ENCODE measurements at regions not wholly inside any gene's neighbourhood (a gene's known extent, or its start where the extent isn't known, plus 50 kb on each side); places are given as distances from the start of the nearest gene placed in this dataset.

DNA sequence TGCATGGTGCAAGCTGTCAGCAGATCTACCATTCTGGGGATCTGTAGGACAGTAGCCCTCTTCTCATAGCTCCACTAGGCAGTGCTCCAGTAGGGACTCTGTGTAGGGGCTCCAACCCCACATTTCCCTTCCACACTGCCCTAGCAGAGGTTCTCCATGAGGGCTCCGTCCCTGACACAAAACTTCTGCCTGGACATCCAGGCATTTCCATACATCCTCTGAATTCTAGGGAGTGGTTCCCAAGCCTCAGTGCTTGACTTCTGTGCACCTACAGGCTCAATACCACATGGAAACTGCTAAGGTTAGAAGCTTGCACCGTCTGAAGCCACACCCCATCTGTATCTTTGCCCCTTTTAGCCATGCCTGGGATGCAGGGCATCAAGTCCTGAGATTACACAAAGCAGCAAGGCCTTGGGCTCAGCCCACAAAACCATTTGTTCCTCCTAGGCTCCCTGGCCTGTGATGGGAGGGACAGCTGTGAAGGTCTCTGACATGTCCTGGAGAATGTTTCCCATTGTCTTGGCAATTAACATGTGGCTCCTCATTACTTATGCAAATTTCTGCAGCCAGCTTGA is 117.0 kb upstream of the NFIA start:
- no peaks in the 10 kb centered on the region for H3K36me3 ChIP-seq (ENCODE audit: control insufficient read depth in 2 of 2, extremely low read depth in 1 of 2, insufficient read depth in 2 of 2, low read length in 2 of 2)
- H3K4me2 ChIP-seq (ENCODE audit: control insufficient read depth, extremely low read depth, insufficient read depth, low read depth, low read length): no peak overlapping the region
- no peaks in the 10 kb centered on the region for H4K20me1 ChIP-seq (ENCODE audit: control insufficient read depth, extremely low read depth, insufficient read depth, low read length)
- peaks cover 8% of the 10 kb centered on the region for H3K4me1 ChIP-seq (ENCODE audit: control insufficient read depth, extremely low read depth, insufficient read depth, low read length)
- FAIRE-seq: no peak
- no peaks in the 10 kb centered on the region for H3K9me1 ChIP-seq (ENCODE audit: control insufficient read depth, extremely low read depth, insufficient read depth, low read length)
- no peak overlapping the region for H2AFZ ChIP-seq (ENCODE audit: control insufficient read depth, low read length)
- no peak for TF ChIP-seq EZH2 (IDR thresholded peaks at IDR 0.05; ENCODE audit: low read length)
- TF ChIP-seq, protein P1, sequence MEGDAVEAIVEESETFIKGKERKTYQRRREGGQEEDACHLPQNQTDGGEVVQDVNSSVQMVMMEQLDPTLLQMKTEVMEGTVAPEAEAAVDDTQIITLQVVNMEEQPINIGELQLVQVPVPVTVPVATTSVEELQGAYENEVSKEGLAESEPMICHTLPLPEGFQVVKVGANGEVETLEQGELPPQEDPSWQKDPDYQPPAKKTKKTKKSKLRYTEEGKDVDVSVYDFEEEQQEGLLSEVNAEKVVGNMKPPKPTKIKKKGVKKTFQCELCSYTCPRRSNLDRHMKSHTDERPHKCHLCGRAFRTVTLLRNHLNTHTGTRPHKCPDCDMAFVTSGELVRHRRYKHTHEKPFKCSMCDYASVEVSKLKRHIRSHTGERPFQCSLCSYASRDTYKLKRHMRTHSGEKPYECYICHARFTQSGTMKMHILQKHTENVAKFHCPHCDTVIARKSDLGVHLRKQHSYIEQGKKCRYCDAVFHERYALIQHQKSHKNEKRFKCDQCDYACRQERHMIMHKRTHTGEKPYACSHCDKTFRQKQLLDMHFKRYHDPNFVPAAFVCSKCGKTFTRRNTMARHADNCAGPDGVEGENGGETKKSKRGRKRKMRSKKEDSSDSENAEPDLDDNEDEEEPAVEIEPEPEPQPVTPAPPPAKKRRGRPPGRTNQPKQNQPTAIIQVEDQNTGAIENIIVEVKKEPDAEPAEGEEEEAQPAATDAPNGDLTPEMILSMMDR (optimal IDR thresholded peaks at IDR 0.05 in 1 of 3, IDR thresholded peaks at IDR 0.05 in 1 of 3, conservative IDR thresholded peaks at IDR 0.05 in 1 of 3; ENCODE audit: extremely low read depth in 1 of 3, insufficient read depth in 2 of 3, low read length in 3 of 3): no peak
- no peaks in the 10 kb centered on the region for H3K79me2 ChIP-seq (ENCODE audit: control insufficient read depth, insufficient read depth, low read length)
- H3K9me3 ChIP-seq (ENCODE audit: control insufficient read depth, low read depth, low read length): peaks cover 5% of the 10 kb centered on the region
- H3K27me3 ChIP-seq (ENCODE audit: control insufficient read depth, extremely low read depth, insufficient read depth, low read length): no peaks in the 10 kb centered on the region
- H3K27ac ChIP-seq (ENCODE audit: control insufficient read depth, insufficient read depth, low read length): no peak overlapping the region
- no peak for DNase-seq (ENCODE audit: low read depth, low spot score)
- H3K4me3 ChIP-seq (ENCODE audit: control insufficient read depth in 2 of 3, extremely low read depth in 1 of 3, insufficient read depth in 2 of 3, low read depth in 1 of 3, low read length in 3 of 3): no peak overlapping the region
- dilution Hi-C loops (cut with MboI; ENCODE audit: extremely low pct_ligation_motif_present, low sequenced_read_pairs): no loop called here
- H3K9ac ChIP-seq (ENCODE audit: control insufficient read depth, extremely low read depth, insufficient read depth, low read length): no peak overlapping the region

DNA sequence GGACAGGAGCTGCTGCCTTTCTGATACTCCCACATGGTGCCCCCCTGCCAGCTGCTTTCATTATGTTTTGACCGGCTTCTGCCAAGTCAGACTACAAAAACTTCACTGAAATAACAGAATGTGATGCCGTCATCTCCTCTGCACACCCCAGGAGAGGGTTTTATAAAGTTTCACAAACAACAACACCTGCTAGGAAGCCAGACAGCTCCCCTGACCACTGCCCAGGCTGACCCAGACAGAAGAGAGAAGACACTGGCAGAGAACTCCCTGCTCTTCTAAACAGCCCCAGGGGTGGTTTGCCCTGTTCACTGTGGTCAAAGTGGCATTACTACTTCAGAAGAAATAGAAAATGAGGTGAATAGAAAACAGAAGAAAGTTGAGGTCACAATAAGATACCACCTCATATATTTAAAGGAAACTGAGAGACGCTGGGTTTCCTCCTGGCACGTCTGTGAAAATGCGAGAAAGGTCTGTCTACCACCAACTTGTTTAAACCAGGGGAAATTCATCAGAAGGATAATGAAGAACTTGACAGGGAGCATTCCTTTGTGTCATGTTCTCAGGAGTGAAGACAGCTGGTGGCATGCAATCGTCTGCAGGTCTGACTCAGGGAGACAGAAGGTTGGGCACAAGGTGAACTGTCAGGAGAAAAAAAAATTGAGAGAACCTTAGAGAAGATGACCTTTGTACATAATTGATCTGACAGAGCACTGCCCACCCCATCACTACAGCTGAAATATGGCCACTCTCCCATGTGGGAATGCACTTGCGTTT is 119.0 kb upstream of the NFIA start:
- TF ChIP-seq, protein P1 (optimal IDR thresholded peaks at IDR 0.05 in 1 of 3, IDR thresholded peaks at IDR 0.05 in 1 of 3, conservative IDR thresholded peaks at IDR 0.05 in 1 of 3; ENCODE audit: extremely low read depth in 1 of 3, insufficient read depth in 2 of 3, low read length in 3 of 3): no peak
- no peak for TF ChIP-seq EZH2 (IDR thresholded peaks at IDR 0.05; ENCODE audit: low read length)
- no peak for FAIRE-seq
- H3K36me3 ChIP-seq (ENCODE audit: control insufficient read depth in 2 of 2, extremely low read depth in 1 of 2, insufficient read depth in 2 of 2, low read length in 2 of 2): no peaks in the 10 kb centered on the region
- DNase-seq (ENCODE audit: low read depth, low spot score): no peak
- no peaks in the 10 kb centered on the region for H3K27me3 ChIP-seq (ENCODE audit: control insufficient read depth, extremely low read depth, insufficient read depth, low read length)
- H4K20me1 ChIP-seq (ENCODE audit: control insufficient read depth, extremely low read depth, insufficient read depth, low read length): no peaks in the 10 kb centered on the region
- H3K9ac ChIP-seq (ENCODE audit: control insufficient read depth, extremely low read depth, insufficient read depth, low read length): no peak overlapping the region
- peaks cover 5% of the 10 kb centered on the region for H3K9me3 ChIP-seq (ENCODE audit: control insufficient read depth, low read depth, low read length)
- H3K4me1 ChIP-seq (ENCODE audit: control insufficient read depth, extremely low read depth, insufficient read depth, low read length): peaks cover 8% of the 10 kb centered on the region
- H3K4me3 ChIP-seq (ENCODE audit: control insufficient read depth in 2 of 3, extremely low read depth in 1 of 3, insufficient read depth in 2 of 3, low read depth in 1 of 3, low read length in 3 of 3): no peak overlapping the region
- no peaks in the 10 kb centered on the region for H3K79me2 ChIP-seq (ENCODE audit: control insufficient read depth, insufficient read depth, low read length)
- dilution Hi-C loops (cut with MboI; ENCODE audit: extremely low pct_ligation_motif_present, low sequenced_read_pairs): no loop called here
- H3K4me2 ChIP-seq (ENCODE audit: control insufficient read depth, extremely low read depth, insufficient read depth, low read depth, low read length): no peak overlapping the region
- H3K27ac ChIP-seq (ENCODE audit: control insufficient read depth, insufficient read depth, low read length): no peak overlapping the region
- H2AFZ ChIP-seq (ENCODE audit: control insufficient read depth, low read length): no peak overlapping the region
- H3K9me1 ChIP-seq (ENCODE audit: control insufficient read depth, extremely low read depth, insufficient read depth, low read length): no peaks in the 10 kb centered on the region

Data from keratinocyte (primary cell).